ENCODE measurements at regions not wholly inside any gene's neighbourhood (a gene's known extent, or its start where the extent isn't known, plus 50 kb on each side); places are given as distances from the start of the nearest gene placed in this dataset.

DNA sequence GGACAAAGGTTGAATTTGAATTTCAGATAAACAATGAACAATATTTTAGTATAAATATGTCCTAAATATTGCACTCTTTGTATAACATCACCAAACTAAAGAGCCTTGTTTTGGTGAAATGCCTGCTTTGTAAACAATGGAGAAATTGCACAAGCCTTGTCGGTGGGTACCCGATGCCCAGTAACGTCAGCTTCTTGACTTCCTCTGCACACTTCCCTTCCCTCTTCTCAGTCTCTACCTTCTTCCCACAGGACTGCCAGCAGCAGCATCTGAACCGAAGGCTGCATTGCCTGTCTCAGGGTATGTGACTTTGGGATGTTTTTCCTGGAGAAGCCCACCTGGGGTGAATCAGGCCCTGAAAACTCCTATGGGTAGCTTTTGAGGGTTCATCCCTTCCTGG, 113.9 kb downstream of the UTP18 start:
- Histone ChIP-seq H3K79me2 (replicated peaks; ENCODE audit: insufficient read depth) (no peaks in the 10 kb centered on the region), H3F3A (replicated peaks; ENCODE audit: low read depth) (no peaks in the 10 kb centered on the region), H3K9me2 (ENCODE audit: insufficient read depth) (0 out of 2 replicates have a peak, but pooled peaks cover 17% of the 10 kb centered on the region), H3K4me2 (peak overlapping the region; percentile 30), H3K4me1 (ENCODE audit: insufficient read depth) (peaks cover 27% of the 10 kb centered on the region), H3K27ac (ENCODE audit: low read depth) (peak overlapping the region; percentile 68), H2AFZ (peak overlapping the region; percentile 35; the same call in 1 of the 2 replicates), H3K4me3 (no peak overlapping the region), H3K27me3 (ENCODE audit: insufficient read depth) (no peaks in the 10 kb centered on the region), H4K20me1 (replicated peaks; ENCODE audit: insufficient read depth) (no peaks in the 10 kb centered on the region), H3K36me3 (ENCODE audit: insufficient read depth) (no peaks in the 10 kb centered on the region)
- H3K4me1 Mint-ChIP-seq: peaks cover 35% of the 10 kb centered on the region
- peaks cover 16% of the 10 kb centered on the region for H3K27me3 Mint-ChIP-seq (ENCODE audit: insufficient read depth, low read depth, poor library complexity)
- no peak for ATAC-seq
- H3K9me3 Mint-ChIP-seq: peaks cover 9% of the 10 kb centered on the region
- DNase-seq (ENCODE audit: low spot score): peak; percentile 8
- peaks cover 4% of the 10 kb centered on the region; the same call in 1 of the 3 replicates for H3K36me3 Mint-ChIP-seq (ENCODE audit: low read depth)
- no peak overlapping the region for H3K27ac Mint-ChIP-seq
- no peak overlapping the region for H3K4me3 Mint-ChIP-seq
- TF ChIP-seq CREB1 (CRISPR knock-in tag; IDR thresholded peaks at IDR 0.05; ENCODE audit: low read depth) (no peak), EZH2 (IDR thresholded peaks at IDR 0.05; ENCODE audit: low read depth, unreplicated experiment) (no peak), STAT1 (IDR thresholded peaks at IDR 0.05; ENCODE audit: unreplicated experiment) (no peak), EZH2phosphoT487 (IDR thresholded peaks at IDR 0.05; ENCODE audit: unreplicated experiment) (no peak), ZNF331 (CRISPR knock-in tag; IDR thresholded peaks at IDR 0.05; ENCODE audit: low read depth) (no peak), JUNB (IDR thresholded peaks at IDR 0.05; ENCODE audit: unreplicated experiment) (no peak), ZNF114 (CRISPR knock-in tag; IDR thresholded peaks at IDR 0.05) (no peak), POLR2AphosphoS5 (IDR thresholded peaks at IDR 0.05; ENCODE audit: low read depth) (no peak), NANOG (IDR thresholded peaks at IDR 0.05; ENCODE audit: borderline replicate concordance) (no peak)
- TF ChIP-seq, protein P1, sequence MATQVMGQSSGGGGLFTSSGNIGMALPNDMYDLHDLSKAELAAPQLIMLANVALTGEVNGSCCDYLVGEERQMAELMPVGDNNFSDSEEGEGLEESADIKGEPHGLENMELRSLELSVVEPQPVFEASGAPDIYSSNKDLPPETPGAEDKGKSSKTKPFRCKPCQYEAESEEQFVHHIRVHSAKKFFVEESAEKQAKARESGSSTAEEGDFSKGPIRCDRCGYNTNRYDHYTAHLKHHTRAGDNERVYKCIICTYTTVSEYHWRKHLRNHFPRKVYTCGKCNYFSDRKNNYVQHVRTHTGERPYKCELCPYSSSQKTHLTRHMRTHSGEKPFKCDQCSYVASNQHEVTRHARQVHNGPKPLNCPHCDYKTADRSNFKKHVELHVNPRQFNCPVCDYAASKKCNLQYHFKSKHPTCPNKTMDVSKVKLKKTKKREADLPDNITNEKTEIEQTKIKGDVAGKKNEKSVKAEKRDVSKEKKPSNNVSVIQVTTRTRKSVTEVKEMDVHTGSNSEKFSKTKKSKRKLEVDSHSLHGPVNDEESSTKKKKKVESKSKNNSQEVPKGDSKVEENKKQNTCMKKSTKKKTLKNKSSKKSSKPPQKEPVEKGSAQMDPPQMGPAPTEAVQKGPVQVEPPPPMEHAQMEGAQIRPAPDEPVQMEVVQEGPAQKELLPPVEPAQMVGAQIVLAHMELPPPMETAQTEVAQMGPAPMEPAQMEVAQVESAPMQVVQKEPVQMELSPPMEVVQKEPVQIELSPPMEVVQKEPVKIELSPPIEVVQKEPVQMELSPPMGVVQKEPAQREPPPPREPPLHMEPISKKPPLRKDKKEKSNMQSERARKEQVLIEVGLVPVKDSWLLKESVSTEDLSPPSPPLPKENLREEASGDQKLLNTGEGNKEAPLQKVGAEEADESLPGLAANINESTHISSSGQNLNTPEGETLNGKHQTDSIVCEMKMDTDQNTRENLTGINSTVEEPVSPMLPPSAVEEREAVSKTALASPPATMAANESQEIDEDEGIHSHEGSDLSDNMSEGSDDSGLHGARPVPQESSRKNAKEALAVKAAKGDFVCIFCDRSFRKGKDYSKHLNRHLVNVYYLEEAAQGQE (IDR thresholded peaks at IDR 0.05; ENCODE audit: unreplicated experiment): no peak
- TF ChIP-seq, protein P2, sequence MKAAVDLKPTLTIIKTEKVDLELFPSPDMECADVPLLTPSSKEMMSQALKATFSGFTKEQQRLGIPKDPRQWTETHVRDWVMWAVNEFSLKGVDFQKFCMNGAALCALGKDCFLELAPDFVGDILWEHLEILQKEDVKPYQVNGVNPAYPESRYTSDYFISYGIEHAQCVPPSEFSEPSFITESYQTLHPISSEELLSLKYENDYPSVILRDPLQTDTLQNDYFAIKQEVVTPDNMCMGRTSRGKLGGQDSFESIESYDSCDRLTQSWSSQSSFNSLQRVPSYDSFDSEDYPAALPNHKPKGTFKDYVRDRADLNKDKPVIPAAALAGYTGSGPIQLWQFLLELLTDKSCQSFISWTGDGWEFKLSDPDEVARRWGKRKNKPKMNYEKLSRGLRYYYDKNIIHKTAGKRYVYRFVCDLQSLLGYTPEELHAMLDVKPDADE (IDR thresholded peaks at IDR 0.05): no peak
- TF ChIP-seq, protein P3, sequence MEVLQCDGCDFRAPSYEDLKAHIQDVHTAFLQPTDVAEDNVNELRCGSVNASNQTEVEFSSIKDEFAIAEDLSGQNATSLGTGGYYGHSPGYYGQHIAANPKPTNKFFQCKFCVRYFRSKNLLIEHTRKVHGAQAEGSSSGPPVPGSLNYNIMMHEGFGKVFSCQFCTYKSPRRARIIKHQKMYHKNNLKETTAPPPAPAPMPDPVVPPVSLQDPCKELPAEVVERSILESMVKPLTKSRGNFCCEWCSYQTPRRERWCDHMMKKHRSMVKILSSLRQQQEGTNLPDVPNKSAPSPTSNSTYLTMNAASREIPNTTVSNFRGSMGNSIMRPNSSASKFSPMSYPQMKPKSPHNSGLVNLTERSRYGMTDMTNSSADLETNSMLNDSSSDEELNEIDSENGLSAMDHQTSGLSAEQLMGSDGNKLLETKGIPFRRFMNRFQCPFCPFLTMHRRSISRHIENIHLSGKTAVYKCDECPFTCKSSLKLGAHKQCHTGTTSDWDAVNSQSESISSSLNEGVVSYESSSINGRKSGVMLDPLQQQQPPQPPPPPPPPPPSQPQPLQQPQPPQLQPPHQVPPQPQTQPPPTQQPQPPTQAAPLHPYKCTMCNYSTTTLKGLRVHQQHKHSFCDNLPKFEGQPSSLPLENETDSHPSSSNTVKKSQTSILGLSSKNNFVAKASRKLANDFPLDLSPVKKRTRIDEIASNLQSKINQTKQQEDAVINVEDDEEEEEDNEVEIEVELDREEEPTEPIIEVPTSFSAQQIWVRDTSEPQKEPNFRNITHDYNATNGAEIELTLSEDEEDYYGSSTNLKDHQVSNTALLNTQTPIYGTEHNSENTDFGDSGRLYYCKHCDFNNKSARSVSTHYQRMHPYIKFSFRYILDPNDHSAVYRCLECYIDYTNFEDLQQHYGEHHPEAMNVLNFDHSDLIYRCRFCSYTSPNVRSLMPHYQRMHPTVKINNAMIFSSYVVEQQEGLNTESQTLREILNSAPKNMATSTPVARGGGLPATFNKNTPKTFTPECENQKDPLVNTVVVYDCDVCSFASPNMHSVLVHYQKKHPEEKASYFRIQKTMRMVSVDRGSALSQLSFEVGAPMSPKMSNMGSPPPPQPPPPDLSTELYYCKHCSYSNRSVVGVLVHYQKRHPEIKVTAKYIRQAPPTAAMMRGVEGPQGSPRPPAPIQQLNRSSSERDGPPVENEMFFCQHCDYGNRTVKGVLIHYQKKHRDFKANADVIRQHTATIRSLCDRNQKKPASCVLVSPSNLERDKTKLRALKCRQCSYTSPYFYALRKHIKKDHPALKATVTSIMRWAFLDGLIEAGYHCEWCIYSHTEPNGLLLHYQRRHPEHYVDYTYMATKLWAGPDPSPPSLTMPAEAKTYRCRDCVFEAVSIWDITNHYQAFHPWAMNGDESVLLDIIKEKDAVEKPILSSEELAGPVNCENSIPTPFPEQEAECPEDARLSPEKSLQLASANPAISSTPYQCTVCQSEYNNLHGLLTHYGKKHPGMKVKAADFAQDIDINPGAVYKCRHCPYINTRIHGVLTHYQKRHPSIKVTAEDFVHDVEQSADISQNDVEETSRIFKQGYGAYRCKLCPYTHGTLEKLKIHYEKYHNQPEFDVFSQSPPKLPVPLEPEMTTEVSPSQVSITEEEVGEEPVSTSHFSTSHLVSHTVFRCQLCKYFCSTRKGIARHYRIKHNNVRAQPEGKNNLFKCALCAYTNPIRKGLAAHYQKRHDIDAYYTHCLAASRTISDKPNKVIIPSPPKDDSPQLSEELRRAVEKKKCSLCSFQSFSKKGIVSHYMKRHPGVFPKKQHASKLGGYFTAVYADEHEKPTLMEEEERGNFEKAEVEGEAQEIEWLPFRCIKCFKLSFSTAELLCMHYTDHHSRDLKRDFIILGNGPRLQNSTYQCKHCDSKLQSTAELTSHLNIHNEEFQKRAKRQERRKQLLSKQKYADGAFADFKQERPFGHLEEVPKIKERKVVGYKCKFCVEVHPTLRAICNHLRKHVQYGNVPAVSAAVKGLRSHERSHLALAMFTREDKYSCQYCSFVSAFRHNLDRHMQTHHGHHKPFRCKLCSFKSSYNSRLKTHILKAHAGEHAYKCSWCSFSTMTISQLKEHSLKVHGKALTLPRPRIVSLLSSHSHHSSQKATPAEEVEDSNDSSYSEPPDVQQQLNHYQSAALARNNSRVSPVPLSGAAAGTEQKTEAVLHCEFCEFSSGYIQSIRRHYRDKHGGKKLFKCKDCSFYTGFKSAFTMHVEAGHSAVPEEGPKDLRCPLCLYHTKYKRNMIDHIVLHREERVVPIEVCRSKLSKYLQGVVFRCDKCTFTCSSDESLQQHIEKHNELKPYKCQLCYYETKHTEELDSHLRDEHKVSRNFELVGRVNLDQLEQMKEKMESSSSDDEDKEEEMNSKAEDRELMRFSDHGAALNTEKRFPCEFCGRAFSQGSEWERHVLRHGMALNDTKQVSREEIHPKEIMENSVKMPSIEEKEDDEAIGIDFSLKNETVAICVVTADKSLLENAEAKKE (CRISPR knock-in tag; IDR thresholded peaks at IDR 0.05): no peak
- TF ChIP-seq, protein P4, sequence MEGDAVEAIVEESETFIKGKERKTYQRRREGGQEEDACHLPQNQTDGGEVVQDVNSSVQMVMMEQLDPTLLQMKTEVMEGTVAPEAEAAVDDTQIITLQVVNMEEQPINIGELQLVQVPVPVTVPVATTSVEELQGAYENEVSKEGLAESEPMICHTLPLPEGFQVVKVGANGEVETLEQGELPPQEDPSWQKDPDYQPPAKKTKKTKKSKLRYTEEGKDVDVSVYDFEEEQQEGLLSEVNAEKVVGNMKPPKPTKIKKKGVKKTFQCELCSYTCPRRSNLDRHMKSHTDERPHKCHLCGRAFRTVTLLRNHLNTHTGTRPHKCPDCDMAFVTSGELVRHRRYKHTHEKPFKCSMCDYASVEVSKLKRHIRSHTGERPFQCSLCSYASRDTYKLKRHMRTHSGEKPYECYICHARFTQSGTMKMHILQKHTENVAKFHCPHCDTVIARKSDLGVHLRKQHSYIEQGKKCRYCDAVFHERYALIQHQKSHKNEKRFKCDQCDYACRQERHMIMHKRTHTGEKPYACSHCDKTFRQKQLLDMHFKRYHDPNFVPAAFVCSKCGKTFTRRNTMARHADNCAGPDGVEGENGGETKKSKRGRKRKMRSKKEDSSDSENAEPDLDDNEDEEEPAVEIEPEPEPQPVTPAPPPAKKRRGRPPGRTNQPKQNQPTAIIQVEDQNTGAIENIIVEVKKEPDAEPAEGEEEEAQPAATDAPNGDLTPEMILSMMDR (conservative IDR thresholded peaks at IDR 0.05; ENCODE audit: low read depth in 2 of 2): no peak
